ENCODE measurements at regions not wholly inside any gene's neighbourhood (a gene's known extent, or its start where the extent isn't known, plus 50 kb on each side); places are given as distances from the start of the nearest gene placed in this dataset.

DNA sequence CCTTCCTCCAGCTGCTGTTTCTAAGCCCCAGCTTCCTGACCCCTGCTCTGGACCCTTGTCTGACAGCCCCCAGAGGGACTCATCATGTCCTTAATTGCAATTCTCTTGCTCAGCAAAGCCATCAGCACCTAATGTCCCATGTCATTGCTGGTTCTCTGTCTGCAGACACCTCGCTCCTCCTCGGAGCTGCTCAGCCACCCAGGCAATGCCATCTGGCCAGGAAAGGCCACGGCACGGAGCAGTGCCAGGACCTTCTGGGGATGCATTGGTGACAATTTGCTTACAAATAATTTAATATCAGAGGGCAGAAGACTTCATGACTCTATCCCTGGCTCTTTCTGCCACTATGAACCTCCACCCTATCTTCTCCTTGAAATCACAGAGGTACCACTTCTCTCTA is 107.0 kb upstream of the THY1 start:
- no peak for TF ChIP-seq GATA2 (IDR thresholded peaks at IDR 0.05; ENCODE audit: low read depth, low read length)
- no peak for TF ChIP-seq GATA3 (IDR thresholded peaks at IDR 0.05; ENCODE audit: low read depth, low read length)
